Endodermal cell (in vitro differentiated cells): ENCODE measurements at regions not wholly inside any gene's neighbourhood (a gene's known extent, or its start where the extent isn't known, plus 50 kb on each side); places are given as distances from the start of the nearest gene placed in this dataset.

Experiments
- DNase-seq: peaks from one replicate; pipeline ENCODE4 v3.0.0-alpha.2; 2017
- H3K27ac ChIP-seq: 2 replicates; pipeline ENCODE4 v1.5.1; 2013; ENCODE audit warnings: mild to moderate bottlenecking, low read depth, low read length, moderate library complexity
- H3K27me3 ChIP-seq: 2 replicates; pipeline ENCODE4 v1.6.1; 2013; ENCODE audit warnings: mild to moderate bottlenecking, low read length, moderate library complexity; ENCODE audit not compliant: insufficient read depth, control insufficient read depth, poor library complexity, severe bottlenecking
- H3K36me3 ChIP-seq: 2 replicates; pipeline ENCODE4 v1.7.0; 2013; ENCODE audit warnings: mild to moderate bottlenecking, low read length, moderate library complexity; ENCODE audit not compliant: control insufficient read depth, insufficient read depth
- H3K4me1 ChIP-seq: one replicate; pipeline ENCODE4 v1.7.0; 2013; ENCODE audit warnings: low read length; ENCODE audit not compliant: control insufficient read depth, insufficient read depth
- H3K4me3 ChIP-seq: 2 replicates; pipeline ENCODE4 v1.5.1; 2013; ENCODE audit warnings: mild to moderate bottlenecking, low read length, moderate library complexity
- H3K9ac ChIP-seq: 2 replicates; pipeline ENCODE4 v1.6.1; 2013; ENCODE audit warnings: mild to moderate bottlenecking, low read length, moderate library complexity; ENCODE audit not compliant: poor library complexity, severe bottlenecking; ENCODE audit errors: extremely low read depth
- H3K9me3 ChIP-seq: 2 replicates; pipeline ENCODE4 v1.6.1; 2013; ENCODE audit warnings: mild to moderate bottlenecking, low read length, moderate library complexity; ENCODE audit not compliant: control insufficient read depth
- H3K27ac Mint-ChIP-seq: 2 replicates; pipeline ENCODE4 v1.8.0; 2020; ENCODE audit warnings: mixed read lengths
- H3K27me3 Mint-ChIP-seq: 2 replicates; pipeline ENCODE4 v1.8.0; 2021; ENCODE audit warnings: mild to moderate bottlenecking, mixed read lengths; ENCODE audit not compliant: insufficient read depth
- H3K36me3 Mint-ChIP-seq: 2 replicates; pipeline ENCODE4 v1.8.0; 2020; ENCODE audit warnings: low read depth, mixed read lengths
- H3K4me1 Mint-ChIP-seq: 2 replicates; pipeline ENCODE4 v1.8.0; 2020; ENCODE audit warnings: mixed read lengths
- H3K4me3 Mint-ChIP-seq: 2 replicates; pipeline ENCODE4 v1.8.0; 2020; ENCODE audit warnings: mild to moderate bottlenecking, moderate library complexity, mixed read lengths
- H3K9me3 Mint-ChIP-seq: 2 replicates; pipeline ENCODE4 v1.8.0; 2020; ENCODE audit warnings: mild to moderate bottlenecking, mixed read lengths
- CTCF ChIP-seq: fragments of 200-600 bp; sonication (generic); conservative IDR thresholded peaks from 2 replicates; pipeline ENCODE4 v1.5.0; 2021; ENCODE audit warnings: antibody characterized with exemption, mild to moderate bottlenecking
- WGBS, 2 experiments: methylation state at CpG; one replicate each; pipeline versions ENCODE4 v1.1.5 to v1.1.7; 2013; ENCODE audit warnings: missing lambda C conversion rate in 2 of 2, mixed read lengths in 1 of 2; ENCODE audit not compliant: insufficient coverage in 1 of 2, insufficient read length in 1 of 2; 5-methylcytosine and 5-hydroxymethylcytosine counted together

DNA sequence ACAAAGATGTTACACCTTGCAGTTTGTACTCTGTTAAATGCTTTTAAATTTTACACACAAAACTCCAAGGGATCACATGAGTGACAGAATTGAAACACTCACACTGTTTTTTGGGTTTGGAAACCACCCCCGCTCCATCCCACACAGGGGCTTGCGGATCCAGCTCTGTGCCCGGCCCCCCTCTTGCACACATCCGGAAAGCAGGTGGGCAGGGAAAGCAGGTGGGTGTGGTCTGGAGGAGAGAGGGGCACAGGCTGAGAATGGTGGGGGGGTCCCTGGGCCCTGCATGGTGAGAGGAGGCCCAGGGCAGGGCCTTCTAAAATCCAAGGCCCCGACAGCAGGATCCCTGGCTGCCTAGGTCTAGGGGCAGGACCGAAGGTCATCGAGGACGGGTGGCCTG lies 88.5 kb upstream of the HPCAL1 start:
- no peak overlapping the region for H3K4me3 Mint-ChIP-seq
- WGBS, 2 experiments, result 96 to 100% methylated on average over 1 to 8 of the region's 8 CpGs
- H3K4me1 Mint-ChIP-seq, result peaks cover 2% of the 10 kb centered on the region
- no peak for TF ChIP-seq CTCF
- no peaks in the 10 kb centered on the region for H3K9me3 Mint-ChIP-seq
- DNase-seq, result no peak
- no peaks in the 10 kb centered on the region for H3K36me3 ChIP-seq
- H3K4me3 ChIP-seq, result no peak overlapping the region
- no peak overlapping the region for H3K27ac Mint-ChIP-seq
- no peaks in the 10 kb centered on the region for H3K27me3 Mint-ChIP-seq
- H3K9ac ChIP-seq, result no peak overlapping the region
- no peaks in the 10 kb centered on the region for H3K27me3 ChIP-seq
- H3K9me3 ChIP-seq, result no peaks in the 10 kb centered on the region
- no peaks in the 10 kb centered on the region for H3K36me3 Mint-ChIP-seq
- no peaks in the 10 kb centered on the region for H3K4me1 ChIP-seq
- no peak overlapping the region for H3K27ac ChIP-seq

DNA sequence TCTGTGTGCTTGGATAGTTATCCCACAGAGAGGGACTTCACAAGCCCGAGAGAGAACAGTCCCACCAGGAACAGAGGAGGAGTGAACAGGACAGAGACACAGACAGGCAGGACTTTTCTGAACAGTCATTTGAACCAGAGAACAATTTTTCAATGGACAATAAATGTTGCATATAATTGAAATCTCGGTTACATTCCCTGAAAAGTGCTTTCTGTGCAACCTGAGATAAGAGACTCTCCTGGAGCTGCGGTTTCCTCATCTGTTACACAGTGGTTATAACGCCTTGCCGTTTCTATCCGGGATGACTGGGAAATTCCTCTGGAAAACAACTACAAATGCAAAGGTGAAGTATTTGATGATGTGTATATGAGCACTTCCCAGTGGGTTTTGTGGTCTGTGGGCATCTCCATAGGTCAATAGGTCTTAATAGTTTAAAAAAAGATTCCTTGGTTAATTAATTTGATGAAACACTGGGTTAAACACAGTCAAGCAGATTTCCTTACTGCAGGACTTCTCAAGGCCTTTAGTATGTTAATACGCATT lies 87.2 kb upstream of the HPCAL1 start:
- TF ChIP-seq CTCF, result no peak
- Mint-ChIP-seq H3K9me3 (no peaks in the 10 kb centered on the region), H3K36me3 (no peaks in the 10 kb centered on the region), H3K4me3 (no peak overlapping the region), H3K27ac (no peak overlapping the region), H3K4me1 (peaks cover 6% of the 10 kb centered on the region), H3K27me3 (no peaks in the 10 kb centered on the region)
- Histone ChIP-seq H3K27ac (no peak overlapping the region), H3K27me3 (no peaks in the 10 kb centered on the region), H3K9me3 (no peaks in the 10 kb centered on the region), H3K4me1 (no peaks in the 10 kb centered on the region), H3K36me3 (no peaks in the 10 kb centered on the region), H3K9ac (no peak overlapping the region), H3K4me3 (no peak overlapping the region)
- DNase-seq, result no peak
- WGBS, 2 experiments, result 89 to 96% methylated on average over 6 to 7 of the region's 7 CpGs

GRCh38 chr2:10216677-10217488 lies 85.8 kb upstream of the HPCAL1 start:
- WGBS, 2 experiments, result 89 to 94% methylated on average over 3 to 28 of the region's 28 CpGs
- Mint-ChIP-seq H3K4me1 (peaks cover 6% of the 10 kb centered on the region), H3K36me3 (no peaks in the 10 kb centered on the region), H3K27me3 (no peaks in the 10 kb centered on the region), H3K9me3 (no peaks in the 10 kb centered on the region), H3K4me3 (no peak overlapping the region), H3K27ac (no peak overlapping the region)
- no peak overlapping the region for H3K4me3 ChIP-seq
- no peak overlapping the region for H3K9ac ChIP-seq
- no peak for DNase-seq
- TF ChIP-seq CTCF, result no peak
- H3K27ac ChIP-seq, result no peak overlapping the region
- H3K27me3 ChIP-seq, result no peaks in the 10 kb centered on the region
- no peaks in the 10 kb centered on the region for H3K4me1 ChIP-seq
- H3K36me3 ChIP-seq, result no peaks in the 10 kb centered on the region
- no peaks in the 10 kb centered on the region for H3K9me3 ChIP-seq
